Heart right ventricle (tissue), 16 donors: ENCODE measurements at regions not wholly inside any gene's neighbourhood (a gene's known extent, or its start where the extent isn't known, plus 50 kb on each side); places are given as distances from the start of the nearest gene placed in this dataset.
A peak's percentile ranks its signal among the peaks of the same experiment; 100 is the strongest.

ENCODE experiments used
- ATAC-seq, 8 donors: fragments of 200-7000 bp; cut with Tn5 transposase; one replicate each; pipeline ENCODE4 v1.9.1; 2020; ENCODE audit warnings: mild to moderate bottlenecking in 8 of 8, moderate library complexity in 8 of 8, moderate number of reproducible peaks in 1 of 8
- DNase-seq, 2 donors: peaks; one replicate each; pipeline ENCODE4 v3.0.0-alpha.2; 2020
- H3K27ac ChIP-seq, 10 donors: fragments of 200-600 bp; sonication (generic) in 2 of 10; one replicate each; pipeline versions ENCODE4 v1.5.0 to v1.8.0; 2020 to 2022; ENCODE audit warnings: mild to moderate bottlenecking in 3 of 10
- H3K27me3 ChIP-seq, 7 donors: fragments of 200-600 bp; one replicate each; pipeline ENCODE4 v1.8.0; 2021 to 2022; ENCODE audit warnings: mild to moderate bottlenecking in 2 of 7
- H3K36me3 ChIP-seq, 9 donors: fragments of 200-600 bp; sonication (generic) in 1 of 9; one replicate each; pipeline versions ENCODE4 v1.5.0 to v1.8.0; 2020 to 2022; ENCODE audit warnings: mild to moderate bottlenecking in 2 of 9
- H3K4me1 ChIP-seq, 9 donors: fragments of 200-600 bp; sonication (generic) in 1 of 9; one replicate each; pipeline versions ENCODE4 v1.5.0 to v1.8.0; 2020 to 2022; ENCODE audit warnings: mild to moderate bottlenecking in 4 of 9
- H3K4me3 ChIP-seq, 10 donors: fragments of 200-600 bp; sonication (generic) in 2 of 10; one replicate each; pipeline versions ENCODE4 v1.5.0 to v1.8.0; 2020 to 2022; ENCODE audit warnings: mild to moderate bottlenecking in 7 of 10, moderate library complexity in 2 of 10
- H3K9me3 ChIP-seq, 11 donors: fragments of 200-600 bp in 10 of 11; sonication (generic) in 2 of 11; one replicate each; pipeline versions ENCODE4 v1.5.0 to v1.8.0; 2013 to 2022; ENCODE audit warnings: mild to moderate bottlenecking in 2 of 11, control low read depth in 1 of 11, moderate library complexity in 1 of 11
- WGBS, 2 donors: extraction: QIAGEN DNeasy Blood & Tissue Kit; methylation state at CpG; one replicate each; pipeline ENCODE4 v1.1.7; 2013; ENCODE audit warnings: inconsistent platforms in 1 of 2; 5-methylcytosine and 5-hydroxymethylcytosine counted together
- intact Hi-C, 10 donors: fragments of 100-400 bp; cut with DNase I; formaldehyde crosslinking; loops; one replicate each; pipeline versions ENCODE4 v1.11.1 to v1.14.2; 2022
- TF ChIP-seq, protein P1 (sequence below), 9 donors: fragments of 200-600 bp; sonication (generic) in 2 of 9; IDR thresholded peaks; one replicate each; pipeline versions ENCODE4 v1.5.0 to v1.8.0; 2021 to 2022; ENCODE audit warnings: antibody characterized with exemption in 9 of 9, mild to moderate bottlenecking in 5 of 9, moderate library complexity in 1 of 9
- donor health status: Arrhythmogenic right ventricular cardiomyopathy.
- donor health status: ischemic (EF 13 %, LVEDD 7.1; RV severe dilation, severe dysfunction).
- donor health status: healthy with polysubstance abuse.
- donor health status: DM: no; HTN: yes; CAD: no.
- donor health status: DM: no; HTN: no; CAD: no.
- donor health status: ischemic (EF 25% LVEDD 6.9; RV normal size, moderate dysfunction).
- donor health status: ischemic (EF 25% LVEDD 5.7; RV mildly dilated, moderate dysfunction).
- donor health status: healthy.
- donor health status: DM: yes; HTN: yes; CAD: no.
- donor health status: Ischemic cardiomyopathy.
- donor health status: ischemic (EF 35%, LVEDD 5.7; RV mildly dilated, moderate dysfunction).
- donor health status: nonischemic (EF 11% LVEDD 7.7; RV severe dilation, severe dysfunction).
- donor health status: DM: yes; HTN: yes; CAD: no.
- donor health status: PGD.
- donor health status: ischemic (EF 29% LVEDD 5.4; RV normal size, mild dysfunction).
- donor health status: nonischemic (EF 23%, LVEDD 6.1; RV moderate dilation, normal function).

DNA sequence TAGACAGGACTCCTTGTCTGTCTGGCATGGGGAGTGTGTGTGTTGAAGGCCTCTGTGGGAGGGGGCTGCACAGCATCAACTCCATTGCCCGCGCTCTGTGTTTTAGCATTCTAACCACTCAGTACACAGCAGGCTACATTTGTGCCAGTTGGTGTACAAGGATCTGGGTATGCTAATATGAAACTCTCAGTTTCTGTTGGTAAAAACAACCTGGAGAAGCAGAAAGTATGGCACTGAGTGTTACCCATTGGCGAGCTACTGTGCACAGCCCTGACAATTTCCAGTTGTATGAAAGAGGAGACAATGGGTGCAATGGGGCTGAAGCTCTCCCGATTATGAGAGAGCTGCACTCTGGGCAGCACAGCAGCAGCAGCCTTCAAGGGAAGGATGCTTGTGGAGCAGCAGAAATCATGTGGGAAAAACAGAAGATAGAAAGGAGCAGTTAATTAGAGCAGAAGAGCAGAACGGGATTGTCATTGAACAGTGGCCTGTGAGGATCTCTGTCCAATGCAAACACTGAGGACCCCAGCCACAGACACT, 443.6 kb downstream of the CBLN2 start:
- no peak for DNase-seq
- H3K4me3 ChIP-seq = no peak overlapping the region
- H3K36me3 ChIP-seq = no peaks in the 10 kb centered on the region
- no peaks in the 10 kb centered on the region for H3K27me3 ChIP-seq
- no peak overlapping the region for H3K27ac ChIP-seq
- 76 to 80% methylated on average over 5 of the region's 5 CpGs for WGBS, 2 donors
- no peaks in the 10 kb centered on the region for H3K4me1 ChIP-seq
- peaks cover 0 to 14% (median 0%) of the 10 kb centered on the region in 11 donors for H3K9me3 ChIP-seq
- no peak for ATAC-seq
- intact Hi-C loops = no loop called here
- TF ChIP-seq, protein P1, sequence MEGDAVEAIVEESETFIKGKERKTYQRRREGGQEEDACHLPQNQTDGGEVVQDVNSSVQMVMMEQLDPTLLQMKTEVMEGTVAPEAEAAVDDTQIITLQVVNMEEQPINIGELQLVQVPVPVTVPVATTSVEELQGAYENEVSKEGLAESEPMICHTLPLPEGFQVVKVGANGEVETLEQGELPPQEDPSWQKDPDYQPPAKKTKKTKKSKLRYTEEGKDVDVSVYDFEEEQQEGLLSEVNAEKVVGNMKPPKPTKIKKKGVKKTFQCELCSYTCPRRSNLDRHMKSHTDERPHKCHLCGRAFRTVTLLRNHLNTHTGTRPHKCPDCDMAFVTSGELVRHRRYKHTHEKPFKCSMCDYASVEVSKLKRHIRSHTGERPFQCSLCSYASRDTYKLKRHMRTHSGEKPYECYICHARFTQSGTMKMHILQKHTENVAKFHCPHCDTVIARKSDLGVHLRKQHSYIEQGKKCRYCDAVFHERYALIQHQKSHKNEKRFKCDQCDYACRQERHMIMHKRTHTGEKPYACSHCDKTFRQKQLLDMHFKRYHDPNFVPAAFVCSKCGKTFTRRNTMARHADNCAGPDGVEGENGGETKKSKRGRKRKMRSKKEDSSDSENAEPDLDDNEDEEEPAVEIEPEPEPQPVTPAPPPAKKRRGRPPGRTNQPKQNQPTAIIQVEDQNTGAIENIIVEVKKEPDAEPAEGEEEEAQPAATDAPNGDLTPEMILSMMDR (IDR thresholded peaks at IDR 0.05) = no peak

- Histone ChIP-seq H3K9me3 (peaks cover 0 to 9% (median 0%) of the 10 kb centered on the region in 11 donors), H3K4me3 (no peak overlapping the region), H3K36me3 (no peaks in the 10 kb centered on the region), H3K27ac (no peak overlapping the region), H3K4me1 (no peaks in the 10 kb centered on the region), H3K27me3 (no peaks in the 10 kb centered on the region)
- intact Hi-C loops = no loop called here
- DNase-seq (no peak), ATAC-seq (no peak)
- WGBS, 2 donors = 38 to 47% methylated on average over 5 of the region's 5 CpGs
- TF ChIP-seq, protein P1 (IDR thresholded peaks at IDR 0.05) = no peak
Observed at GRCh38 chr18:72091369-72091768, 452.8 kb downstream of the CBLN2 start.

GRCh38 chr18:72089432-72089831, 454.7 kb downstream of the CBLN2 start:
- Histone ChIP-seq H3K4me3 (no peak overlapping the region), H3K9me3 (peaks cover 0 to 8% (median 0%) of the 10 kb centered on the region in 11 donors), H3K4me1 (no peaks in the 10 kb centered on the region), H3K27ac (no peak overlapping the region), H3K36me3 (no peaks in the 10 kb centered on the region), H3K27me3 (no peaks in the 10 kb centered on the region)
- DNase-seq (no peak), ATAC-seq (no peak)
- WGBS, 2 donors = 68 to 69% methylated on average over 3 of the region's 3 CpGs
- TF ChIP-seq, protein P1 (IDR thresholded peaks at IDR 0.05) = no peak
- intact Hi-C loops = no loop called here

- no peak overlapping the region for H3K27ac ChIP-seq
- TF ChIP-seq, protein P1 (IDR thresholded peaks at IDR 0.05) = peak in 5 of 9 donors; percentile 10 to 31 (median 25)
- H3K27me3 ChIP-seq = no peaks in the 10 kb centered on the region
- H3K36me3 ChIP-seq = no peaks in the 10 kb centered on the region
- 8 to 9% methylated on average over 4 of the region's 4 CpGs for WGBS, 2 donors
- H3K9me3 ChIP-seq = no peaks in the 10 kb centered on the region
- no peak for DNase-seq
- no peaks in the 10 kb centered on the region for H3K4me1 ChIP-seq
- intact Hi-C loops = no loop called here
- no peak for ATAC-seq
- no peak overlapping the region for H3K4me3 ChIP-seq
Observed at GRCh38 chr18:72086421-72086820, 457.7 kb downstream of the CBLN2 start.
